ENCODE measurements at regions not wholly inside any gene's neighbourhood (a gene's known extent, or its start where the extent isn't known, plus 50 kb on each side); places are given as distances from the start of the nearest gene placed in this dataset.

GRCh38 chr20:3323398-3323797 is 84.1 kb downstream of the DNAAF9 start:
- Mint-ChIP-seq H3K9me3 (no peaks in the 10 kb centered on the region), H3K27me3 (no peaks in the 10 kb centered on the region), H3K4me3 (no peak overlapping the region), H3K27ac (no peak overlapping the region), H3K4me1 (ENCODE audit: low read depth) (peaks cover under 1% of the 10 kb centered on the region), H3K36me3 (ENCODE audit: low read depth) (no peaks in the 10 kb centered on the region)
- ChIA-PET CTCF (interaction anchor here (1.0 to 1.2 kb wide), 2 partner anchors 20 to 75 kb away, joined by 3 read pairs; no protein-coding TSS in a partner anchor), POLR2A (no interaction called here)
- intact Hi-C loops (cut with micrococcal nuclease), result no loop called here
- ATAC-seq, result no peak
- TF ChIP-seq, protein P1, sequence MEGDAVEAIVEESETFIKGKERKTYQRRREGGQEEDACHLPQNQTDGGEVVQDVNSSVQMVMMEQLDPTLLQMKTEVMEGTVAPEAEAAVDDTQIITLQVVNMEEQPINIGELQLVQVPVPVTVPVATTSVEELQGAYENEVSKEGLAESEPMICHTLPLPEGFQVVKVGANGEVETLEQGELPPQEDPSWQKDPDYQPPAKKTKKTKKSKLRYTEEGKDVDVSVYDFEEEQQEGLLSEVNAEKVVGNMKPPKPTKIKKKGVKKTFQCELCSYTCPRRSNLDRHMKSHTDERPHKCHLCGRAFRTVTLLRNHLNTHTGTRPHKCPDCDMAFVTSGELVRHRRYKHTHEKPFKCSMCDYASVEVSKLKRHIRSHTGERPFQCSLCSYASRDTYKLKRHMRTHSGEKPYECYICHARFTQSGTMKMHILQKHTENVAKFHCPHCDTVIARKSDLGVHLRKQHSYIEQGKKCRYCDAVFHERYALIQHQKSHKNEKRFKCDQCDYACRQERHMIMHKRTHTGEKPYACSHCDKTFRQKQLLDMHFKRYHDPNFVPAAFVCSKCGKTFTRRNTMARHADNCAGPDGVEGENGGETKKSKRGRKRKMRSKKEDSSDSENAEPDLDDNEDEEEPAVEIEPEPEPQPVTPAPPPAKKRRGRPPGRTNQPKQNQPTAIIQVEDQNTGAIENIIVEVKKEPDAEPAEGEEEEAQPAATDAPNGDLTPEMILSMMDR (IDR thresholded peaks at IDR 0.05), result no peak
- DNase-seq, result no peak

GRCh38 chr20:3318226-3318884 is 79.4 kb upstream of the SLC4A11 start:
- no peak overlapping the region for H3K27ac Mint-ChIP-seq
- POLR2A ChIA-PET, result no interaction called here
- ATAC-seq (no peak), DNase-seq (no peak)
- TF ChIP-seq, protein P1 (IDR thresholded peaks at IDR 0.05), result no peak
- no peaks in the 10 kb centered on the region for H3K4me1 Mint-ChIP-seq (ENCODE audit: low read depth)
- H3K27me3 Mint-ChIP-seq, result no peaks in the 10 kb centered on the region
- intact Hi-C loops (cut with micrococcal nuclease), result loop anchor here (5.0 kb wide), 1 partner anchor 101 kb away; no protein-coding TSS in a partner anchor
- no peaks in the 10 kb centered on the region for H3K36me3 Mint-ChIP-seq (ENCODE audit: low read depth)
- no peaks in the 10 kb centered on the region for H3K9me3 Mint-ChIP-seq
- H3K4me3 Mint-ChIP-seq, result no peak overlapping the region
- CTCF ChIA-PET, result no interaction called here

DNA sequence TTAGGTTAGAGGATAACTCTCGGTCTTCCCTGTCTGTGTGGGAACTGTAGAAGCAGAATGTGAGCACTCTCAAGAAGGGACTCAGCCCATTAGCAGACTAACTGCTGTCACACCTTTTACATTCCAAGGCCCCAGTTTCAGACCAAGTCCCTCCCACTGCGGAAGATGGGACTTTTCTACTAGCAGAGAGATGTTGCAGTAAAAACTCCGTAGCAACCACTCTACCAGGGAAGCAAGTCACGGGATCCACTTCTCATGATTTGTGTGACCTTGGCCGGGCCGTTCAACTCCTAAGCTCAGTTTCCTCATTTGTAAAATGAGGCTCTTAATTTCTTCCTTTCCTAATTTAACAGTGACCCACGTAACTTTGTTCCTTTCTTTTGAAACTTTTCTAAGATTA is 77.1 kb upstream of the SLC4A11 start:
- ATAC-seq (no peak), DNase-seq (no peak)
- Mint-ChIP-seq H3K4me3 (no peak overlapping the region), H3K36me3 (ENCODE audit: low read depth) (no peaks in the 10 kb centered on the region), H3K9me3 (no peaks in the 10 kb centered on the region), H3K27me3 (no peaks in the 10 kb centered on the region), H3K4me1 (ENCODE audit: low read depth) (no peaks in the 10 kb centered on the region), H3K27ac (no peak overlapping the region)
- TF ChIP-seq, protein P1 (IDR thresholded peaks at IDR 0.05), result no peak
- POLR2A ChIA-PET, result no interaction called here
- intact Hi-C loops (cut with micrococcal nuclease), result loop anchor here (5.0 kb wide), 1 partner anchor 99 kb away; no protein-coding TSS in a partner anchor
- CTCF ChIA-PET, result interaction anchor here (0.8 to 4.5 kb wide), 18 partner anchors 10 to 264 kb away, joined by 3 to 63 read pairs (median 4); no protein-coding TSS in a partner anchor

GRCh38 chr20:3315136-3315535 is 76.1 kb upstream of the SLC4A11 start:
- intact Hi-C loops (cut with micrococcal nuclease), result loop anchor here (5.0 kb wide), 1 partner anchor 98 kb away; no protein-coding TSS in a partner anchor
- Mint-ChIP-seq H3K27ac (no peak overlapping the region), H3K27me3 (no peaks in the 10 kb centered on the region), H3K4me1 (ENCODE audit: low read depth) (no peaks in the 10 kb centered on the region), H3K4me3 (no peak overlapping the region), H3K36me3 (ENCODE audit: low read depth) (no peaks in the 10 kb centered on the region), H3K9me3 (no peaks in the 10 kb centered on the region)
- ChIA-PET POLR2A (no interaction called here), CTCF (interaction anchor here (0.9 to 4.5 kb wide), 9 partner anchors 9 to 262 kb away, joined by 3 to 63 read pairs (median 4); no protein-coding TSS in a partner anchor)
- ATAC-seq (no peak), DNase-seq (no peak)
- TF ChIP-seq, protein P1 (IDR thresholded peaks at IDR 0.05), result no peak

GRCh38 chr20:3314391-3314790 is 75.4 kb upstream of the SLC4A11 start:
- Mint-ChIP-seq H3K27me3 (no peaks in the 10 kb centered on the region), H3K36me3 (ENCODE audit: low read depth) (no peaks in the 10 kb centered on the region), H3K4me1 (ENCODE audit: low read depth) (no peaks in the 10 kb centered on the region), H3K27ac (no peak overlapping the region), H3K9me3 (no peaks in the 10 kb centered on the region), H3K4me3 (no peak overlapping the region)
- POLR2A ChIA-PET, result no interaction called here
- CTCF ChIA-PET, result interaction anchor here (0.9 to 4.5 kb wide), 9 partner anchors 8 to 261 kb away, joined by 3 to 63 read pairs (median 4); no protein-coding TSS in a partner anchor
- ATAC-seq (no peak), DNase-seq (no peak)
- intact Hi-C loops (cut with micrococcal nuclease), result no loop called here
- TF ChIP-seq, protein P1 (IDR thresholded peaks at IDR 0.05), result no peak
